ENCODE measurements at regions not wholly inside any gene's neighbourhood (a gene's known extent, or its start where the extent isn't known, plus 50 kb on each side); places are given as distances from the start of the nearest gene placed in this dataset.

- Histone ChIP-seq H3K9me3 (no peaks in the 10 kb centered on the region), H3K27ac (no peak overlapping the region), H3K27me3 (no peaks in the 10 kb centered on the region), H3K4me1 (no peaks in the 10 kb centered on the region), H3K36me3 (ENCODE audit: low read depth, missing control alignments) (no peaks in the 10 kb centered on the region), H3K4me3 (no peak overlapping the region)
- intact Hi-C loops (cut with DNase I; ENCODE audit: low total_unique reads): no loop called here
- no peak for DNase-seq
- no peak for TF ChIP-seq CTCF (IDR thresholded peaks at IDR 0.05)
- TF ChIP-seq POLR2A (IDR thresholded peaks at IDR 0.05): no peak
- 81 to 89% methylated on average over 4 to 5 of the region's 5 CpGs for WGBS, 2 donors
Observed at GRCh38 chrX:120742946-120743665, 113.3 kb upstream of the C1GALT1C1 start.

GRCh38 chrX:120741452-120741851, 111.6 kb upstream of the C1GALT1C1 start:
- Histone ChIP-seq H3K4me3 (no peak overlapping the region), H3K36me3 (ENCODE audit: low read depth, missing control alignments) (no peaks in the 10 kb centered on the region), H3K4me1 (no peaks in the 10 kb centered on the region), H3K27ac (no peak overlapping the region), H3K27me3 (no peaks in the 10 kb centered on the region), H3K9me3 (no peaks in the 10 kb centered on the region)
- no peak for DNase-seq
- TF ChIP-seq CTCF (IDR thresholded peaks at IDR 0.05) (no peak), POLR2A (IDR thresholded peaks at IDR 0.05) (no peak)
- intact Hi-C loops (cut with DNase I; ENCODE audit: low total_unique reads): no loop called here
- WGBS, 2 donors: 94 to 96% methylated on average over 3 of the region's 3 CpGs

- TF ChIP-seq POLR2A (IDR thresholded peaks at IDR 0.05): no peak
- no peak for TF ChIP-seq CTCF (IDR thresholded peaks at IDR 0.05)
- Histone ChIP-seq H3K4me1 (no peaks in the 10 kb centered on the region), H3K27me3 (no peaks in the 10 kb centered on the region), H3K4me3 (no peak overlapping the region), H3K27ac (no peak overlapping the region), H3K9me3 (no peaks in the 10 kb centered on the region), H3K36me3 (ENCODE audit: low read depth, missing control alignments) (no peaks in the 10 kb centered on the region)
- no peak for DNase-seq
- intact Hi-C loops (cut with DNase I; ENCODE audit: low total_unique reads): no loop called here
- 65 to 100% methylated on average over 1 to 2 of the region's 2 CpGs for WGBS, 2 donors
Observed at GRCh38 chrX:120740072-120740471, 110.2 kb upstream of the C1GALT1C1 start.

- intact Hi-C loops (cut with DNase I; ENCODE audit: low total_unique reads): no loop called here
- DNase-seq: no peak
- no peaks in the 10 kb centered on the region for H3K9me3 ChIP-seq
- TF ChIP-seq POLR2A (IDR thresholded peaks at IDR 0.05): no peak
- no peak for TF ChIP-seq CTCF (IDR thresholded peaks at IDR 0.05)
- no peaks in the 10 kb centered on the region for H3K27me3 ChIP-seq
- no peak overlapping the region for H3K27ac ChIP-seq
- H3K4me1 ChIP-seq: no peaks in the 10 kb centered on the region
- no peak overlapping the region for H3K4me3 ChIP-seq
- H3K36me3 ChIP-seq (ENCODE audit: low read depth, missing control alignments): no peaks in the 10 kb centered on the region
Observed at GRCh38 chrX:120739300-120739699, 109.4 kb upstream of the C1GALT1C1 start.

- Histone ChIP-seq H3K36me3 (ENCODE audit: low read depth, missing control alignments) (no peaks in the 10 kb centered on the region), H3K4me1 (no peaks in the 10 kb centered on the region), H3K9me3 (no peaks in the 10 kb centered on the region), H3K4me3 (no peak overlapping the region), H3K27me3 (no peaks in the 10 kb centered on the region), H3K27ac (no peak overlapping the region)
- no peak for DNase-seq
- 100% methylated on average over 1 of the region's 1 CpG for WGBS, 2 donors
- intact Hi-C loops (cut with DNase I; ENCODE audit: low total_unique reads): no loop called here
- TF ChIP-seq CTCF (IDR thresholded peaks at IDR 0.05) (no peak), POLR2A (IDR thresholded peaks at IDR 0.05) (no peak)
Observed at GRCh38 chrX:120736989-120737388, 107.1 kb upstream of the C1GALT1C1 start.
